Ovary (tissue), 7 donors: ENCODE measurements at regions not wholly inside any gene's neighbourhood (a gene's known extent, or its start where the extent isn't known, plus 50 kb on each side); places are given as distances from the start of the nearest gene placed in this dataset.

Experiments used
- DNase-seq, 5 donors: peaks; one replicate each; pipeline ENCODE4 v3.0.0-alpha.2; 2019 to 2020
- H3K27ac ChIP-seq, 2 donors: fragments of 200-600 bp; one replicate each; pipeline versions ENCODE4 v1.5.1 to v1.8.0; 2019 to 2022
- H3K27me3 ChIP-seq: fragments of 200-600 bp; one replicate; pipeline ENCODE4 v1.8.0; 2022
- H3K36me3 ChIP-seq: fragments of 200-600 bp; sonication (generic); one replicate; pipeline ENCODE4 v1.5.1; 2019
- H3K4me1 ChIP-seq: one replicate; pipeline ENCODE4 v1.8.1; 2013; ENCODE audit warnings: mild to moderate bottlenecking, moderate library complexity; ENCODE audit not compliant: insufficient read depth
- H3K4me3 ChIP-seq: fragments of 200-600 bp; sonication (generic); one replicate; pipeline ENCODE4 v1.5.1; 2017
- H3K9me3 ChIP-seq, 2 donors: fragments of 200-600 bp in 1 of 2; sonication (generic) in 1 of 2; one replicate each; pipeline versions ENCODE4 v1.5.1 to v1.8.1; 2013 to 2019; ENCODE audit warnings: mild to moderate bottlenecking in 1 of 2, moderate library complexity in 1 of 2
- EP300 ChIP-seq: sonication (generic); formaldehyde crosslinking; IDR thresholded peaks from one replicate; pipeline ENCODE4 v1.6.1; 2017; ENCODE audit warnings: antibody characterized with exemption
- POLR2A ChIP-seq: fragments of 450-650 bp; IDR thresholded peaks from one replicate; pipeline ENCODE4 v1.6.1; 2017; ENCODE audit warnings: antibody characterized with exemption, mild to moderate bottlenecking, moderate library complexity
- whole genome bisulfite sequencing, 3 donors: extraction: QIAGEN DNeasy Blood & Tissue Kit in 1 of 3; methylation state at CpG; one replicate each; pipeline versions ENCODE4 v1.1.5 to v1.1.7; 2013 to 2017; 5-methylcytosine and 5-hydroxymethylcytosine counted together
- intact Hi-C, 4 donors: fragments of 100-400 bp; cut with DNase I; formaldehyde crosslinking; loops; one replicate each; pipeline versions ENCODE4 v1.11.0 to v1.15.1; 2022 to 2023
- TF ChIP-seq, protein P1 (sequence below), 3 donors: fragments of 450-650 bp in 2 of 3; fragments of 200-600 bp in 1 of 3; IDR thresholded peaks; one replicate each; pipeline versions ENCODE4 v1.5.1 to v1.8.0; 2016 to 2022; ENCODE audit warnings: antibody characterized with exemption in 3 of 3, mild to moderate bottlenecking in 1 of 3
- donor health status: DM: no; HTN: no; CAD: no; lungs with moderate emphysema.
- donor health status: DM: no; HTN: no; CAD: no.
- donor health status: Bipolar disorder and iron deficiency.
- donor health status: DM: no; HTN: no; CAD: no.
- donor health status: DM: yes; HTN: yes; CAD: no.

DNA sequence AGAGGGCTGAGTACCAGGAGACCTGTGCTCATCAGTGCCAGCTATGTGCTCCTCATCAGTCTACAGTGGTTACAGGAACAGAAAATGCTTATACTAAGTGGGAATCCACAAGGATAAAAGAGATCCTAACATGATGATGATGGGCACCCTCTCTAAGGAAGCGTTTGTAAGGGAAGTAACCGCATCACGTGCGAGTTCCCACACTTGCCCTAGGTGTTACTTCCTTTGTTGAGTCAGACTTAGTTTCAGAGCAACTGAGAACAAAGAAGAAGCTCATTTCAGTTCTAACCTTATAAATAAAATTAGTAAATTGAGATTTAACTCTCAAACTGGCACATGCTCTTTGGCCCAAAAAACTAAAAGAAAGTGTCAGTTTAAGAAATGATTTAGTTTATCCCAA, 956.4 kb upstream of the TMEM132C start:
- no peak for DNase-seq
- no peak overlapping the region for H3K27ac ChIP-seq
- no peaks in the 10 kb centered on the region for H3K9me3 ChIP-seq
- no peaks in the 10 kb centered on the region for H3K27me3 ChIP-seq
- no peak overlapping the region for H3K4me3 ChIP-seq
- H3K4me1 ChIP-seq = no peaks in the 10 kb centered on the region
- no peaks in the 10 kb centered on the region for H3K36me3 ChIP-seq
- 54 to 68% (median 58%) methylated on average over 4 of the region's 4 CpGs for WGBS, 3 donors
- intact Hi-C loops = no loop called here
- TF ChIP-seq EP300 (no peak), POLR2A (no peak)

DNA sequence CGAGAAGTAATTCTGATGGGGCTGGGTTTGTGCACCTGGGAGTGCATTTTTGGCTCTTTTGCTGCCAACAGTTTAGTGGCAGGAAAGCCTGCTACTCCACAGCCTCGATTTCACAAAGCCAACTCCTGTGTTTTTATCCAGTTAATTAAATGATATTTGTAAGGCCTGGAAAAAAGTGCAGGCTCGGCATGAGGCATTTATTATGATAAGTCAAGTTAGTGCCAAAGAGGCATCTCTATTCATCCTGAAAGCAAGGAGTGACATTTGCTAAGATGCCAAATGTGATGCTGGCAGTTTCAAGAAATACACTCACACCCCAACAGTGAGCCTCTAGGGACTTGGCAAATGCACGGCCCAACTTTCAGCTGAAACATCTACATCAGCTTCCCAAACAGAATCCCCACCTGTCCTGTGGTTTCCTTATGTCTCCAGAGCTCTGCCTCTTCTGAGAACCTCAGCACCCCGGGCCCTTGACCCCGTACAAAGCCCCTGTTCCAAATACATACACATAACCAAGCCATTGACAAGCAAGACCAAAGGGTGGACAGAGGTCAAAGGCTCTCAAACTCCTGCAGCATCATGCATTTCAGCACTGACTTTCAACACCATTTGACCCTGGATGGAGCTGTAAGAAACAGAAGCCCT, 955.1 kb upstream of the TMEM132C start:
- H3K4me1 ChIP-seq = no peaks in the 10 kb centered on the region
- intact Hi-C loops = no loop called here

DNA sequence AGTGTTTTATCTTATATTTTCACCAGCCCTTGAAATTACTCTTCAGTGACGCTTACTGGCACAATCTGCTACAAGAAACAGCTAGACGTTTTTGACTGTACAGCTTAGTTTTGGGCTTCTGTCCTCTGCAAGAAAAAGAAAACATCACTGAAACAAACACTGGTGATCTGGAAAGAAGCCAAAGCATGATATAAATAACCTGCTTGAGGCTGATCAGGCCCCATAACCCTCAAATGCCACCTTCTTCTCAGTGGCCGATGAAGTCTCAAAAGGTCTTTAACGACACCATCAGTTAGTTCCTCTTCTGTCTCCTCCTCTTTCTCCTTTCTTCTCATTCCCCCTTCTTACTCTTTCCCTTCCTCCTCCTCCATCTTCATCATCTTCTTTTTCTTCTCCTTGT, 942.3 kb upstream of the TMEM132C start:
- H3K9me3 ChIP-seq = no peaks in the 10 kb centered on the region
- H3K36me3 ChIP-seq = no peaks in the 10 kb centered on the region
- no peak for TF ChIP-seq EP300
- TF ChIP-seq, protein P1, sequence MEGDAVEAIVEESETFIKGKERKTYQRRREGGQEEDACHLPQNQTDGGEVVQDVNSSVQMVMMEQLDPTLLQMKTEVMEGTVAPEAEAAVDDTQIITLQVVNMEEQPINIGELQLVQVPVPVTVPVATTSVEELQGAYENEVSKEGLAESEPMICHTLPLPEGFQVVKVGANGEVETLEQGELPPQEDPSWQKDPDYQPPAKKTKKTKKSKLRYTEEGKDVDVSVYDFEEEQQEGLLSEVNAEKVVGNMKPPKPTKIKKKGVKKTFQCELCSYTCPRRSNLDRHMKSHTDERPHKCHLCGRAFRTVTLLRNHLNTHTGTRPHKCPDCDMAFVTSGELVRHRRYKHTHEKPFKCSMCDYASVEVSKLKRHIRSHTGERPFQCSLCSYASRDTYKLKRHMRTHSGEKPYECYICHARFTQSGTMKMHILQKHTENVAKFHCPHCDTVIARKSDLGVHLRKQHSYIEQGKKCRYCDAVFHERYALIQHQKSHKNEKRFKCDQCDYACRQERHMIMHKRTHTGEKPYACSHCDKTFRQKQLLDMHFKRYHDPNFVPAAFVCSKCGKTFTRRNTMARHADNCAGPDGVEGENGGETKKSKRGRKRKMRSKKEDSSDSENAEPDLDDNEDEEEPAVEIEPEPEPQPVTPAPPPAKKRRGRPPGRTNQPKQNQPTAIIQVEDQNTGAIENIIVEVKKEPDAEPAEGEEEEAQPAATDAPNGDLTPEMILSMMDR (IDR thresholded peaks at IDR 0.05) = no peak
- no peak for TF ChIP-seq POLR2A
- H3K27me3 ChIP-seq = no peaks in the 10 kb centered on the region
- 33 to 41% (median 34%) methylated on average over 4 of the region's 4 CpGs for WGBS, 3 donors
- H3K4me1 ChIP-seq = no peaks in the 10 kb centered on the region
- no peak for DNase-seq
- H3K27ac ChIP-seq = no peak overlapping the region
- intact Hi-C loops = no loop called here
- no peak overlapping the region for H3K4me3 ChIP-seq

More for the DNA sequence above, 955.1 kb upstream of the TMEM132C start:
- H3K27me3 ChIP-seq = no peaks in the 10 kb centered on the region
- H3K4me3 ChIP-seq = no peak overlapping the region
- no peak overlapping the region for H3K27ac ChIP-seq
- 62 to 76% (median 67%) methylated on average over 6 of the region's 6 CpGs for WGBS, 3 donors
- H3K36me3 ChIP-seq = no peaks in the 10 kb centered on the region
- H3K9me3 ChIP-seq = no peaks in the 10 kb centered on the region
- TF ChIP-seq POLR2A = no peak
- TF ChIP-seq EP300 = no peak
- TF ChIP-seq, protein P1 (IDR thresholded peaks at IDR 0.05) = no peak
- no peak for DNase-seq

DNA sequence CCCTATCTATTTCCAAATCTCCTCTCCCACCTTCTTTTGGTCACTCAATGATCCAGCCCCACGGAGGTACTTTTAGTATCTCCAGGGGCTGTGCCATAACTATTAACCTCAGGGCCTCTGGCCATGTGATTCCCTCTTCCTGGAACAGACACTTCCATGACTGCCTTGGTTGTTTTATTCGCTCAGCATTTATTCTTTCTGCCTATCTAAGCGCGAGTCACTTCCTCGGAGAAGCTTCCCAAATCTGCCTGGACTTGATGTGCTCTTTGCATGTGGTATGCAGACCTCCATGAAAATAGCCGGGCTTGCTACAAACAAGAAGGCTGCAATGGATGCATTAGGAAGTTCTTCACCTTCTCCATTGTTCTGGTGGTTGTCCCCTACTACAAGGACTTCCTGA, 939.0 kb upstream of the TMEM132C start:
- no peak for TF ChIP-seq POLR2A
- TF ChIP-seq EP300 = no peak
- TF ChIP-seq, protein P1 (IDR thresholded peaks at IDR 0.05) = no peak
- WGBS, 3 donors = 85 to 94% (median 88%) methylated on average over 6 of the region's 6 CpGs
- no peaks in the 10 kb centered on the region for H3K36me3 ChIP-seq

DNA sequence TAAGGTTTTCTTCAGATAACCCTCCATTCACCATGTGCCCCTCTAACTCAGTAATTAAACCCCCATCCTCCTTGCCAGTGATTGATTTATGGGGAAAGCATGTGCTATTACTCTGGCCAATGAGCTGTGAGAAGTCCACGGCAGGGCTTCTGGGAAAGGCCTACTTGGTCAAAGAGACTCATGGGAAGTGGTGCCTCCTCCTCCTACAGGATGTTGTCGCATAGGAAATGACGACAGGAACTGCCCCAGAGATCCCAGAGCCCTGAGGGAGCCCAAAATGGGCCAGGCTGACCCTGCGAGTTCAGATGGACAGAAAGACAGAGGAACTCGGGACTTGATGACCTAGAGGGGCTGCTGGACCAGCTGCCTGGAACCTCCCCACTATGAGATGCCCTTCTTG, 938.1 kb upstream of the TMEM132C start:
- Histone ChIP-seq H3K36me3 (no peaks in the 10 kb centered on the region), H3K4me1 (no peaks in the 10 kb centered on the region), H3K9me3 (no peaks in the 10 kb centered on the region), H3K4me3 (no peak overlapping the region), H3K27me3 (no peaks in the 10 kb centered on the region), H3K27ac (no peak overlapping the region)
- intact Hi-C loops = no loop called here
- WGBS, 3 donors = 51 to 59% (median 58%) methylated on average over 5 of the region's 5 CpGs
- TF ChIP-seq POLR2A (no peak), EP300 (no peak)
- TF ChIP-seq, protein P1 (IDR thresholded peaks at IDR 0.05) = no peak
- no peak for DNase-seq

More for the DNA sequence above, 939.0 kb upstream of the TMEM132C start:
- H3K4me1 ChIP-seq = no peaks in the 10 kb centered on the region
- no peaks in the 10 kb centered on the region for H3K9me3 ChIP-seq
- no peak overlapping the region for H3K4me3 ChIP-seq
- DNase-seq = no peak
- no peak overlapping the region for H3K27ac ChIP-seq
- H3K27me3 ChIP-seq = no peaks in the 10 kb centered on the region
- intact Hi-C loops = no loop called here
